ENCODE measurements at regions not wholly inside any gene's neighbourhood (a gene's known extent, or its start where the extent isn't known, plus 50 kb on each side); places are given as distances from the start of the nearest gene placed in this dataset.

- TF ChIP-seq CTCF (conservative IDR thresholded peaks at IDR 0.05), result no peak
- no peaks in the 10 kb centered on the region for H3K36me3 Mint-ChIP-seq
- peaks cover 16% of the 10 kb centered on the region for H3K4me1 Mint-ChIP-seq (ENCODE audit: unreplicated experiment)
- H3K9me3 Mint-ChIP-seq, result no peaks in the 10 kb centered on the region
- H3K27ac Mint-ChIP-seq, result no peak overlapping the region
- H3K4me3 Mint-ChIP-seq, result no peak overlapping the region
- no peak for DNase-seq (ENCODE audit: extremely low spot score, unreplicated experiment)
- peaks cover 12% of the 10 kb centered on the region for H3K27me3 Mint-ChIP-seq
These were observed 157.5 kb downstream of the CD8B2 start for GRCh38 chr2:106644623-106645022.

- Mint-ChIP-seq H3K4me1 (ENCODE audit: unreplicated experiment) (peaks cover 16% of the 10 kb centered on the region), H3K9me3 (no peaks in the 10 kb centered on the region), H3K27ac (no peak overlapping the region), H3K27me3 (peaks cover 15% of the 10 kb centered on the region), H3K4me3 (no peak overlapping the region), H3K36me3 (no peaks in the 10 kb centered on the region)
- DNase-seq (ENCODE audit: extremely low spot score, unreplicated experiment), result no peak
- TF ChIP-seq CTCF (conservative IDR thresholded peaks at IDR 0.05), result no peak
These were observed 159.4 kb downstream of the CD8B2 start for GRCh38 chr2:106646605-106647004.

- TF ChIP-seq CTCF (conservative IDR thresholded peaks at IDR 0.05), result no peak
- H3K9me3 Mint-ChIP-seq, result no peaks in the 10 kb centered on the region
- no peak overlapping the region for H3K4me3 Mint-ChIP-seq
- peaks cover 15% of the 10 kb centered on the region for H3K27me3 Mint-ChIP-seq
- peaks cover 9% of the 10 kb centered on the region for H3K4me1 Mint-ChIP-seq (ENCODE audit: unreplicated experiment)
- H3K36me3 Mint-ChIP-seq, result no peaks in the 10 kb centered on the region
- no peak overlapping the region for H3K27ac Mint-ChIP-seq
- no peak for DNase-seq (ENCODE audit: extremely low spot score, unreplicated experiment)
These were observed 162.1 kb downstream of the CD8B2 start for GRCh38 chr2:106649306-106649705.

GRCh38 chr2:106653465-106653864 lies 166.3 kb downstream of the CD8B2 start:
- Mint-ChIP-seq H3K9me3 (peaks cover 6% of the 10 kb centered on the region), H3K27me3 (peaks cover 6% of the 10 kb centered on the region), H3K36me3 (no peaks in the 10 kb centered on the region), H3K4me1 (ENCODE audit: unreplicated experiment) (peaks cover 2% of the 10 kb centered on the region), H3K4me3 (no peak overlapping the region), H3K27ac (no peak overlapping the region)
- DNase-seq (ENCODE audit: extremely low spot score, unreplicated experiment), result no peak
- no peak for TF ChIP-seq CTCF (conservative IDR thresholded peaks at IDR 0.05)

GRCh38 chr2:106658616-106659015 lies 171.5 kb downstream of the CD8B2 start:
- no peaks in the 10 kb centered on the region for H3K4me1 Mint-ChIP-seq (ENCODE audit: unreplicated experiment)
- no peaks in the 10 kb centered on the region for H3K27me3 Mint-ChIP-seq
- no peak overlapping the region for H3K27ac Mint-ChIP-seq
- no peak overlapping the region for H3K4me3 Mint-ChIP-seq
- no peaks in the 10 kb centered on the region for H3K36me3 Mint-ChIP-seq
- no peak for DNase-seq (ENCODE audit: extremely low spot score, unreplicated experiment)
- peaks cover 6% of the 10 kb centered on the region for H3K9me3 Mint-ChIP-seq
- no peak for TF ChIP-seq CTCF (conservative IDR thresholded peaks at IDR 0.05)

- no peaks in the 10 kb centered on the region for H3K27me3 Mint-ChIP-seq
- no peak overlapping the region for H3K4me3 Mint-ChIP-seq
- no peaks in the 10 kb centered on the region for H3K36me3 Mint-ChIP-seq
- no peak overlapping the region for H3K27ac Mint-ChIP-seq
- no peaks in the 10 kb centered on the region for H3K4me1 Mint-ChIP-seq (ENCODE audit: unreplicated experiment)
- no peak for DNase-seq (ENCODE audit: extremely low spot score, unreplicated experiment)
- TF ChIP-seq CTCF (conservative IDR thresholded peaks at IDR 0.05), result no peak
- peaks cover 5% of the 10 kb centered on the region for H3K9me3 Mint-ChIP-seq
These were observed 177.5 kb downstream of the CD8B2 start for GRCh38 chr2:106664669-106665068.
